ENCODE measurements at regions not wholly inside any gene's neighbourhood (a gene's known extent, or its start where the extent isn't known, plus 50 kb on each side); places are given as distances from the start of the nearest gene placed in this dataset.

- TF ChIP-seq, protein P1, sequence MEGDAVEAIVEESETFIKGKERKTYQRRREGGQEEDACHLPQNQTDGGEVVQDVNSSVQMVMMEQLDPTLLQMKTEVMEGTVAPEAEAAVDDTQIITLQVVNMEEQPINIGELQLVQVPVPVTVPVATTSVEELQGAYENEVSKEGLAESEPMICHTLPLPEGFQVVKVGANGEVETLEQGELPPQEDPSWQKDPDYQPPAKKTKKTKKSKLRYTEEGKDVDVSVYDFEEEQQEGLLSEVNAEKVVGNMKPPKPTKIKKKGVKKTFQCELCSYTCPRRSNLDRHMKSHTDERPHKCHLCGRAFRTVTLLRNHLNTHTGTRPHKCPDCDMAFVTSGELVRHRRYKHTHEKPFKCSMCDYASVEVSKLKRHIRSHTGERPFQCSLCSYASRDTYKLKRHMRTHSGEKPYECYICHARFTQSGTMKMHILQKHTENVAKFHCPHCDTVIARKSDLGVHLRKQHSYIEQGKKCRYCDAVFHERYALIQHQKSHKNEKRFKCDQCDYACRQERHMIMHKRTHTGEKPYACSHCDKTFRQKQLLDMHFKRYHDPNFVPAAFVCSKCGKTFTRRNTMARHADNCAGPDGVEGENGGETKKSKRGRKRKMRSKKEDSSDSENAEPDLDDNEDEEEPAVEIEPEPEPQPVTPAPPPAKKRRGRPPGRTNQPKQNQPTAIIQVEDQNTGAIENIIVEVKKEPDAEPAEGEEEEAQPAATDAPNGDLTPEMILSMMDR (IDR thresholded peaks at IDR 0.05) = no peak
Observed at GRCh38 chr7:41313171-41313570, 389.7 kb downstream of the INHBA start.

DNA sequence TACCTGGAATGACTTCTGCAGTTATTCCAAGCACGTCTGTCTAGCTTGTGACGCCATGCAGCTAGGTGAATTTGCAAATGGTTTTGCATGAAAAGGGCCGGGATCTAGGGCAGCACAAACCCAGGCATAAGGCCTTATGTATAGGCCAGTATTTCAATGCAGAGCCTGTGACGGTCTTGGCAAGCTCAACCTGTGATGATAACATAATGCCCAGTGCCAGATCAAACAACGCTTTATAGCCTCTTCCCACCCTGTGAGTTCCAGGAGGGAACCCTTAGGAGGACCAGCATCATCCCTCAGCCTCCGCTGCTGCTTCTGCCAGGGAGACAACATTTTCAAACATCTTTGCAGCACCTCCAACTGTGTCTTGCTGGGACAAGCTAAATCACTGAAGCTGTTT, 390.7 kb downstream of the INHBA start:
- no peak overlapping the region for H3K27ac ChIP-seq
- no peaks in the 10 kb centered on the region for H3K27me3 ChIP-seq
- no peak for DNase-seq
- TF ChIP-seq, protein P1 (IDR thresholded peaks at IDR 0.05) = no peak
- H3K4me3 ChIP-seq = no peak overlapping the region
- no peak for ATAC-seq
- no peaks in the 10 kb centered on the region for H3K36me3 ChIP-seq
- intact Hi-C loops (cut with DNase I) = no loop called here
- no peaks in the 10 kb centered on the region for H3K4me1 ChIP-seq
- H3K9me3 ChIP-seq = no peaks in the 10 kb centered on the region

More at GRCh38 chr7:41313171-41313570, 389.7 kb downstream of the INHBA start:
- H3K27ac ChIP-seq = no peak overlapping the region
- intact Hi-C loops (cut with DNase I) = no loop called here
- H3K36me3 ChIP-seq = no peaks in the 10 kb centered on the region
- H3K27me3 ChIP-seq = no peaks in the 10 kb centered on the region
- no peaks in the 10 kb centered on the region for H3K4me1 ChIP-seq
- H3K9me3 ChIP-seq = no peaks in the 10 kb centered on the region
- no peak overlapping the region for H3K4me3 ChIP-seq
- ATAC-seq (no peak), DNase-seq (no peak)

GRCh38 chr7:41311301-41311700, 391.6 kb downstream of the INHBA start:
- no peak overlapping the region for H3K4me3 ChIP-seq
- no peak overlapping the region for H3K27ac ChIP-seq
- H3K36me3 ChIP-seq = no peaks in the 10 kb centered on the region
- H3K9me3 ChIP-seq = no peaks in the 10 kb centered on the region
- DNase-seq = no peak
- ATAC-seq = no peak
- H3K27me3 ChIP-seq = no peaks in the 10 kb centered on the region
- intact Hi-C loops (cut with DNase I) = no loop called here
- TF ChIP-seq, protein P1 (IDR thresholded peaks at IDR 0.05) = no peak
- H3K4me1 ChIP-seq = no peaks in the 10 kb centered on the region

- Histone ChIP-seq H3K36me3 (no peaks in the 10 kb centered on the region), H3K27me3 (no peaks in the 10 kb centered on the region), H3K4me3 (no peak overlapping the region), H3K4me1 (no peaks in the 10 kb centered on the region), H3K27ac (no peak overlapping the region), H3K9me3 (no peaks in the 10 kb centered on the region)
- no peak for DNase-seq
- intact Hi-C loops (cut with DNase I) = no loop called here
- TF ChIP-seq, protein P1 (IDR thresholded peaks at IDR 0.05) = no peak
- ATAC-seq = no peak
Observed at GRCh38 chr7:41306486-41306885, 396.4 kb downstream of the INHBA start.

DNA sequence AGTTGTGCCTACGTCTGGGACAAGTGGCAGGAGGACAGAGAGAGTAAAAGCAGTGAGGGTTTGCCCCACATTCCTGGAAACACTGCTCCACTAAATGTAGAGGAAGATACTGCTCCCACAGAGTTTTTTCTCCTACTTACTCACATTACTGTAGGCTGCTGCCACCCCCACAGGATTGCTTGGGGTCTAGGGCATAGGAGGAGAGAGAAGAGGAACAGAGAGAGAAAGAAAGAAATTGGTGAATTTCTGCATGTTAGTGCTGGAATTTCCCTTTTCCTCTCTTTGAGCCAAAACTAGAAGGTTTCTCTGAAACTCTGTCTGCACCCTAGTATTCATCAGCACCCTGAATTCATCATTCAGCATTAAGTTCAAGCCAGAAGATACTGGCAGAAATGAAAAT, 397.9 kb downstream of the INHBA start:
- H3K27me3 ChIP-seq = no peaks in the 10 kb centered on the region
- no peak for ATAC-seq
- intact Hi-C loops (cut with DNase I) = no loop called here

More for the DNA sequence above, 397.9 kb downstream of the INHBA start:
- H3K27ac ChIP-seq = no peak overlapping the region
- TF ChIP-seq, protein P1 (IDR thresholded peaks at IDR 0.05) = no peak
- DNase-seq = no peak
- H3K4me1 ChIP-seq = no peaks in the 10 kb centered on the region
- no peaks in the 10 kb centered on the region for H3K9me3 ChIP-seq
- no peak overlapping the region for H3K4me3 ChIP-seq
- H3K36me3 ChIP-seq = no peaks in the 10 kb centered on the region
